NT2/D1 (cell line): ENCODE measurements at regions not wholly inside any gene's neighbourhood (a gene's known extent, or its start where the extent isn't known, plus 50 kb on each side); places are given as distances from the start of the nearest gene placed in this dataset.

Source experiments
- DNase-seq: peaks from one replicate; pipeline ENCODE4 v3.0.0-alpha.2; 2011; ENCODE audit warnings: low read depth, low spot score
- H3K27me3 ChIP-seq: 2 replicates; pipeline ENCODE4 v1.6.0; 2011; ENCODE audit warnings: mild to moderate bottlenecking; ENCODE audit not compliant: insufficient read length, insufficient read depth
- H3K36me3 ChIP-seq: 2 replicates; pipeline ENCODE4 v1.6.1; 2011; ENCODE audit warnings: mild to moderate bottlenecking, low read length, mixed read lengths; ENCODE audit not compliant: insufficient read depth, insufficient read length
- H3K4me1 ChIP-seq: 2 replicates; pipeline ENCODE4 v1.5.1; 2011; ENCODE audit not compliant: insufficient read depth, insufficient read length
- H3K4me3 ChIP-seq: 2 replicates; pipeline ENCODE4 v1.5.1; 2011; ENCODE audit warnings: low read depth; ENCODE audit not compliant: insufficient read length
- H3K9ac ChIP-seq: 2 replicates; pipeline ENCODE4 v1.6.0; 2011; ENCODE audit warnings: low read depth; ENCODE audit not compliant: insufficient read length
- H3K9me3 ChIP-seq: 2 replicates; pipeline ENCODE4 v1.5.1; 2011; ENCODE audit warnings: mild to moderate bottlenecking, low read length; ENCODE audit not compliant: insufficient read depth
- SUZ12 ChIP-seq: IDR thresholded peaks from 2 replicates; pipeline ENCODE4 v1.6.1; 2011; ENCODE audit not compliant: insufficient read length, insufficient read depth; ENCODE audit errors: extremely low read depth
- YY1 ChIP-seq: IDR thresholded peaks from 2 replicates; pipeline ENCODE4 v1.6.1; 2011; ENCODE audit not compliant: insufficient read length, insufficient read depth
- ZNF274 ChIP-seq: IDR thresholded peaks from 2 replicates; pipeline ENCODE4 v1.6.1; 2011; ENCODE audit warnings: mild to moderate bottlenecking, low read depth, low read length

DNA sequence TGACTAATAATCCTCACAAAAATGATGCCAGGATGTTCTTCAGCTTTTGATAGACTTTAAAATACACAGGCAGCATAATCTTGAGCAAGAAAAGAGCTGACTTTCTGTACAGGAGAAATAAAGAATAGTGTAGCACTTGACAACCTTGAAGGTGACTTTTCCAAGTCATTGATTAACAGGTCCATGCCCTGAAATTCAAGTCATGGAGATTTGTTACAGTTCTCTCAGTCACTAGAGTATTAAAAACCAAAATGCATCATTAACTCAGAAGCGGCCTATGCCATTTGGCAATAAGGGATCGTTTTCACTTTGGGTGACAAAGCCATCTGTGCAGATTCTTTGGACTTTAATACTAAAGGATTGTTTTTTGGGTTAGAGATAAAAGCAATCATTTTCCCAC is 692.7 kb upstream of the SGO1 start:
- Histone ChIP-seq H3K27me3 (no peaks in the 10 kb centered on the region), H3K36me3 (no peaks in the 10 kb centered on the region), H3K4me1 (no peaks in the 10 kb centered on the region), H3K9ac (no peak overlapping the region), H3K9me3 (no peaks in the 10 kb centered on the region), H3K4me3 (no peak overlapping the region)
- TF ChIP-seq SUZ12: no peak
- TF ChIP-seq YY1: no peak
- no peak for TF ChIP-seq ZNF274
- no peak for DNase-seq

DNA sequence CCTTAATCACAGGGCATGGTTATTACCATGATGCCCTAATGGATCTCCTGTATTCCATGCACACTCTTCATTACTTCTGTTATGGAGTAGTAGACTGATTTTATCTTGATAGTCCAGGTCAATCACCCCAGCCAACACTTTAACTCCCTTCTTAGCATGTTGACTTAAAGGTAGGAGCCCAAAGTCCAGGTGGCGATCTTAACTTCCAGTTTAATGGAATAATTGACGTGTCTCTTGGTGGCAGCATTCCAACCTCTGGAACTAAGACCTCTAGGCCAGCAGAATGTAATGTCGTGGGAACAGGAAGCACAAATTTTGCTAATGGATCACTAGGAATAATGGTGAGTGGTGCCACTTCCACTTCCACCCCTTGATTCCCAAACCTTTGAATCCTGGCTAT is 687.2 kb upstream of the SGO1 start:
- DNase-seq: no peak
- H3K27me3 ChIP-seq: no peaks in the 10 kb centered on the region
- H3K9ac ChIP-seq: no peak overlapping the region
- no peaks in the 10 kb centered on the region for H3K9me3 ChIP-seq
- H3K4me3 ChIP-seq: no peak overlapping the region
- TF ChIP-seq YY1: no peak
- H3K36me3 ChIP-seq: no peaks in the 10 kb centered on the region
- H3K4me1 ChIP-seq: no peaks in the 10 kb centered on the region

DNA sequence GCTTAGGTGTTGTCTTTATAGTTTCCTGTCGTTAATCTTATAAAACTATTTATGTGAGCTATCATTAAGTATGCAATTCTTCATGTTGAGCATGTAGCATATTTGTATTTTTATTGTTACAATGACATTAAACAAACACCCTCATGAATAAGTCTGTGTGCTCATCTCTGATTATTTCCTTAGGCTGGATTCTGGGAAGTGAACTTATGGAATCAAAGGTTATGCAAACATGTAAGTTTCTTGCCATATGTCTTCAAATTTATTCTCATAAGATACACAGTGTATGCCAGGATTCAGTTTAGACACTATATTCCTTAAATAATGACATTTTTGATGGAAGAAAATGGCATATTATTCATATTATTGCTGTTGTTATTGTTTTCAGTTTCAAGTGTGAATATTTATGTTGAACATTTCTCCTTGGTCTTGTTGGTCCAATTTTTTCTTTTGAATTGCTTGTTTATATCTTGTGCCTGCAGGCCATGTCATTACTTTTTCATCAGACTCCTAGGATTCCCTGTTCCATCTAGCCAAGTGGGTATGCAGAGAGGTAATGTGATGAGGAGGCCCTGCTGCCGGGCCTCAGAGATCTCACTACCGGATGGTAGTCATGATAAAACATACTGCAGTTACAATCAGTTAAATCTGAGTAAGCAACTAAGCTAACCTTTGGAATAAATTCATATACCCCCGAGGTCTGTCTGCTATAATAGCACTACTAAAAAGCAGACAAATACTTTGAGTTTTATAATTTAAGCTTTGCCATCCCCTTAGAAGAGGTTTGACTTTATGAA is 684.3 kb upstream of the SGO1 start:
- Histone ChIP-seq H3K9me3 (peaks cover 6% of the 10 kb centered on the region; the same call in 1 of the 2 replicates), H3K4me1 (no peaks in the 10 kb centered on the region), H3K4me3 (no peak overlapping the region), H3K36me3 (no peaks in the 10 kb centered on the region), H3K9ac (no peak overlapping the region), H3K27me3 (no peaks in the 10 kb centered on the region)
- DNase-seq: no peak
- TF ChIP-seq YY1: no peak
- TF ChIP-seq ZNF274: no peak
- TF ChIP-seq SUZ12: no peak

DNA sequence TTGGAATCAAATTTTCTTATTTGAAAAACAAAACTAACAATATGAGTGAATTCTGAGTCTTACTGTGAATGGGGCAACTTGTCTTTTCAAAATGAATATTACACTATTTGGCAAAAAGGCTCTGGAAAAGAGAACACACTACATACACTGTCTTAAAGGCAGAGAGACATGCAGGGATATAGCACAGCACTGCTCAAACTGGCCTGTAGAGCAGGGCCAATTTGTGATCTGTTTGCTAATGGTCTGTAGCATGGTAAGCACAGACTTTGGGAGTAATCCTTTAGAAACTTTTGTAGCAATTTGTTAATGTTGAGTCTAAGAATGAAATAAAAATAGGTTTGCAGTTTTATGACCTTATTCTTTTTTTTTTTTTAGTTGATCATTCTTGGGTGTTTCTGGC is 679.8 kb upstream of the SGO1 start:
- no peaks in the 10 kb centered on the region for H3K4me1 ChIP-seq
- DNase-seq: no peak
- H3K4me3 ChIP-seq: no peak overlapping the region
- H3K9me3 ChIP-seq: peaks cover 23% of the 10 kb centered on the region; the same call in 1 of the 2 replicates
- no peak overlapping the region for H3K9ac ChIP-seq
- H3K36me3 ChIP-seq: no peaks in the 10 kb centered on the region
- no peaks in the 10 kb centered on the region for H3K27me3 ChIP-seq
- no peak for TF ChIP-seq YY1
- TF ChIP-seq ZNF274: no peak
- TF ChIP-seq SUZ12: no peak

DNA sequence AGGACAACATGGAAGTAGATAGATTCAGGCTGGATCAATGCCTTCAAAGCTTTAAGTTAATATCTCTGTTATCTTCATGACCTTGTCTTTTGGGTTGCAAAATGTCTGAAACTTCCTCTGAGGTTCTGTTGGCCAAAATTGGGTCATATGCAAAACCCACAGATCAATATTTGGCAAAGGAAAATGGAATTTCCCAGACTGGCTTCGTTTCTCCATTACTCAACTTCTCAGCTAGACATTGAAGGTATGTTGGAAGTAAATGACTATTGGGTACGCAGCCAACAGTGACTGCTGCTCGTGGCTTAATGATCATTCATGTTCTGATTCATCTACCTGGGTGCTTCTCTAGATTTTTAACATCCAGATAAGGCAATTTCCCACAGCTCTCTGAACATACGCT is 675.4 kb upstream of the SGO1 start:
- TF ChIP-seq YY1: no peak
- no peak for TF ChIP-seq ZNF274
- no peak for TF ChIP-seq SUZ12
- no peak for DNase-seq
- H3K9me3 ChIP-seq: peaks cover 18% of the 10 kb centered on the region; the same call in 1 of the 2 replicates
- H3K4me3 ChIP-seq: no peak overlapping the region
- H3K27me3 ChIP-seq: no peaks in the 10 kb centered on the region
- no peak overlapping the region for H3K9ac ChIP-seq
- H3K36me3 ChIP-seq: no peaks in the 10 kb centered on the region
- H3K4me1 ChIP-seq: no peaks in the 10 kb centered on the region

DNA sequence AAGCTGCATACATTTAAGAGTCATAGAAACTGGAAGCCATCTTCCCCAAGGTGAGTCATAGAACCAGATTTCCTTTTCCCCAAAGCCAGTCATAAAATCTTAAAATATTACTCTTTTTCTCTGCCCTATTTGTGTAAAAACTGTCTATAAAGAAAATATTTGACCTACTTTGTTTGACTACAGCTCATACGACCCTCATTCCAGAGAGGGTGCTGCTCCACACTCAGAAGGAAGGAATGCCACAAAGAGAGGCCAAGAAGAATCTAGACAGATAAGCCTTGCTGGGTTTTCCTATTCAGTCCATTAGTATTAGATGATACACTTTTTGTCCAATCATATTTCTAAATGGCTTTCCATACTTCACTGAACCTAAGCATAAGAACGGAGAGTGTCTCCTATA is 671.6 kb upstream of the SGO1 start:
- Histone ChIP-seq H3K9me3 (peaks cover 13% of the 10 kb centered on the region; the same call in 1 of the 2 replicates), H3K36me3 (no peaks in the 10 kb centered on the region), H3K9ac (no peak overlapping the region), H3K4me3 (no peak overlapping the region), H3K4me1 (no peaks in the 10 kb centered on the region), H3K27me3 (no peaks in the 10 kb centered on the region)
- TF ChIP-seq SUZ12 (no peak), ZNF274 (no peak), YY1 (no peak)
- DNase-seq: no peak

DNA sequence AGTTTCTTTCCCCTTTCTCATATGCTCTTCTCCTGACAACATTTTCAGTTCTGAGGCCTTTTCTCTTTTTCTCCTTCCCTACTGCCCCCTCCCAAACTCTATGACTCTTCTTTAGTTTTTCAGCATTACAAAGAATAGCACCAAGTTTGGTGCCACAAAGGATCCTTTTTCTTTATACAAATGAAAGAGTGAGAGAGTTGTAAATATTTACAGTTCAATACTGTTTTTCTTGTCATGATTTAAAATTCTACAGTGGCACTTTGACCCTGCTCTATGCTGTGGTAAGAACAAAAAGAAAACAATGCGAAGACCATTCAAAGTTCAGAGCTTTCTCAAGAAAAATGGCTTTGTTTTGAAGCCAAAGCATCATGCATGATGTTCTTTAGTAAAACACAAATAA is 667.9 kb upstream of the SGO1 start:
- Histone ChIP-seq H3K4me1 (no peaks in the 10 kb centered on the region), H3K27me3 (no peaks in the 10 kb centered on the region), H3K4me3 (no peak overlapping the region), H3K9ac (no peak overlapping the region), H3K9me3 (peaks cover 13% of the 10 kb centered on the region; the same call in 1 of the 2 replicates), H3K36me3 (no peaks in the 10 kb centered on the region)
- DNase-seq: no peak
- TF ChIP-seq SUZ12: no peak
- no peak for TF ChIP-seq ZNF274
- no peak for TF ChIP-seq YY1

DNA sequence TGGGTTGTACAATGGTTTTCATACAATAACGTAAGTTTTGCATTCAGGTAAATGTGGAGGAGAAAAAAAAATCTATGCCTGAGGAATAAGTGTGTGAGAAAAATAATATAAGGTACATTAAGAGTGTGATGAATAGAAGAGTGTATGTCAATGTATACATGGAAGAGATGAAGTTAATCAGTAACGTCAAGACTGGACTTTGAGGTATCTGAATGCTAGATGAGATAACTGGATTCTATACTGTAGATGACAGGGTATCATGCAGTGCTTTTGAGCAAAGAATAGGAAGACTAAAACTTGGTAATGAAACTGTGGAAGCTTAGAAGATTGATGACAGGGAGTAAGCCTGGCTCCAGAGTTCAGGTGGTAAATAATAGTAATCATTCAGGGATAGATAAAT is 666.7 kb upstream of the SGO1 start:
- Histone ChIP-seq H3K9ac (no peak overlapping the region), H3K36me3 (no peaks in the 10 kb centered on the region), H3K4me1 (no peaks in the 10 kb centered on the region), H3K4me3 (no peak overlapping the region), H3K9me3 (peaks cover 13% of the 10 kb centered on the region; the same call in 1 of the 2 replicates), H3K27me3 (no peaks in the 10 kb centered on the region)
- no peak for DNase-seq
- TF ChIP-seq ZNF274: no peak
- no peak for TF ChIP-seq SUZ12
- no peak for TF ChIP-seq YY1
